GM18519 (cell line): ENCODE measurements at regions not wholly inside any gene's neighbourhood (a gene's known extent, or its start where the extent isn't known, plus 50 kb on each side); places are given as distances from the start of the nearest gene placed in this dataset.

Experiments
- ATAC-seq: cut with Tn5 transposase; IDR thresholded peaks from one replicate; pipeline ENCODE4 v1.9.1; 2021; ENCODE audit warnings: mild to moderate bottlenecking, moderate library complexity; ENCODE audit not compliant: unreplicated experiment, low FRiP score

DNA sequence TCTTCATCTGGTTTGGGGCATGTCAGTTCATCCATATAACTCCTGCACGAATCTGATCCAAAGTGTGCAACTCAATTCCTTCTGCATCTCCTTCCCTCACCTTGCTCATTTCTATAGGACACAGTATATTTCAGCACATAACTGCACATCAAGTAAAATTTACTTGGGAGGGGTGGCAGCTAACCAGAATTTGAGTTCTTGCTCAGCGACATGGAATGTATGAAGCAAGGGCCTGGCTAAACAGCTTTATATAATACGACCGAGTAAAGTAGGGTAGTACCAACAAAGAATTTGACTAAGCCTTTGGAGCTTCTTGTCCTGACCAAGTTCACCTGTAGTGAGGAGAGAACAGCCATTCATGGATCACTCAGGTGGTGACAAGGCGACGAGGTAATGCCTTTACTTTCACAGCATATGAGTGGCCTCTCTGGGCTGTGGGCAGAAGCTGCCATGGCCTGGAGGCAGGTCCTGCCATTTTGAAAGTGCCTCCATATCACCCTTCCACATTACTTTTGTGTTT is 570.2 kb upstream of the TNP1 start:
- ATAC-seq: no peak

DNA sequence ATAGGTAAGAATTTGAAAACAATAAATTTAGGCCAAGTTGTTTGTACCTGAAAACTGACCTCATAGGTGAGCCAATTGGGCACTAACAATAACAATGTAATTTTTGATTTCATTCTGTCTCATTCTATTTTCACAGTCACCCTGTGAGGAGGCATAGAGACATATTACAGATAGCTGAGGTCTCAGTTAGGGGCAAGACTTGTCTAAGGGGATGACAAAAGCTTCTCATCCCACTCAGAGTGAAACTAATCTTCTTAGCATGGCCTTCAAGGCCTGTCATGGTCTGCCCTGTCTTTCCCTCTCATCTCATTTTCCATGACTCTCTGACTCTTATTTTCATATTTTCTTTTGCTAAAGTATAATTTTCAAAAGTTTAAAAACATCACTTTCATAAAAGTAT is 562.0 kb upstream of the TNP1 start:
- ATAC-seq: no peak

DNA sequence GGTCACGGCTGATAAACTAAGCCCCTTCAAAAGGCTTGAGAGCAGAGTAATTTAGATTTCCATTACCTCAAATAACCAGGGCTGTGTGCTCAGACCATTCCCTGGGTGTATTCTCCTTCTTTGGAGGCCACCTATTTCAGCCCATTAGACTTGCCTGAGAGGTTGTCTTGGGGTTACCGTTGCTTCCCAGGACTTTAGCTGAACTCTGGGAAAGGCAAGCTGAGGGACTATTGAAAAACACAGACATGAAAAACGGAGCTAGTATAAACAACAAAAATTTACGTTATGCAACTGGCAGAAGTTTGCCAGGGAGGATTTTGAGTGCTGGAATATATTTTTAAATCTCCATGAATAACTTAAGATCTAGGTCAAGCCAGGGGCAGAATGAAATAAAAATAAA is 561.0 kb upstream of the TNP1 start:
- ATAC-seq: no peak

DNA sequence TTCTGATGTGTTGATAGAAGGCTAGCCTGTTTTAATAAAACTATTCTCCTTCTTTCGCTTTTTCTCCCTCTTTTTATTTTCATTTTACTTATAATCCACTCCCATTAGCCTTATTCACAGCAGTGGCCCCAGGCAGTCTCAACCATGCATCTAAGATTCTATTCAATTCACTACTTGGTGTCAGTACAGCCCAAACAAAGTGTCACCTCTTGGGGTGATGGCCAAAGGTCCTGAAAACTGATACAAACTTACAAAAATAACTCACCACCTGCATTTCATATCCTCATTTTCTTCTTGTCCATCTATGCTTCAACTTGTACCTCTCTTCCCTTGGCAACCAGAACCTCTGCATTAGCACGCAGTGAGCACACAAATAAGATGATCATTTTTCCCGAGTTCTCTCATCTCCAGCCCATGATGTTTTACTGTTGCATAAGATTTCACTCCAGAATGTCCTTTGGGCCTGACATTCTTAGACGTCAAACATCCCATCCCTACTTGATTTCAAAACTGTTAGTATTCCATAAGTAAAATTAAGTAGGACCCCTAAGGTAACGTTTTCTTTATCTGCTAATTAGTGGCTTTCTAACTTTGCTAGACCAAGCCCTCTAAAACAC is 559.3 kb upstream of the TNP1 start:
- no peak for ATAC-seq

- no peak for ATAC-seq
Observed at GRCh38 chr2:217418544-217418943, 558.7 kb upstream of the TNP1 start.

DNA sequence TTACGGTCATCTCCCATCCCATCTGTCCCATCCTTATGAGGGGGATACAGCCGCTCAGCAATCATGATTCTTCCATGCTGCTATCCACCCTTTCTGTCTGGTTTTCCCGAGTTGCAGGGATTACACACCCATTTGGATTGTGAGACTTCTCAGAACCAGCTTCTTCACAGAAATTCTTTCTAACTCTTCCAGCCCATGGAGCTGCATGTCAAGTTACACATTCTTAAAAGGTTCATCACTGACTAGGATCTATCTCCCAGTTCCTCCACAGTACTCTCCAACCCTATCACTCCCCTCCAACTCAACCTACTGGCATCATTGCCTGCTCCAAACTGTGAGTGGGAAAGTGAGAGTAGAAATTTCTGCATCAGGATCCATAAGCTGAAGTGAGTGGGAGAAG is 558.2 kb upstream of the TNP1 start:
- ATAC-seq: no peak

GRCh38 chr2:217417536-217417935 is 557.7 kb upstream of the TNP1 start:
- no peak for ATAC-seq

DNA sequence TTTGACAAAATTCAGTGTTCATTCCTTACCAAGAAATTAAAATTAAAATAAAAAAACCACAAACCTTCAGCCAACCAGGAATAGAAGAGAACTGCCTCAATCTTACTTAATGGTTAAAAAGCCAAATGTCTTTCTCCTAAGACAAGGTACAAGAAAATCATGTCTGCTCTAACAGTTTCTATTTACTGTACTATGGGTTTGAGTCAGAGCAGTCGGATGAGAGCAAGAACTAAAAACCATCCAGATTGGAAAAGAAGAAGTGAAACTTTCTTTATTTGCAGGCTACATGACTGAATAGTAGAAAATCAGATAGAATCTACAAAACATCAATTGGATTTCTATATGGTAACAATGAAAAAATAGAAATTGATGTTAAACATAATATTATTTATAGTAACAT is 555.5 kb upstream of the TNP1 start:
- peak; percentile 70 for ATAC-seq

DNA sequence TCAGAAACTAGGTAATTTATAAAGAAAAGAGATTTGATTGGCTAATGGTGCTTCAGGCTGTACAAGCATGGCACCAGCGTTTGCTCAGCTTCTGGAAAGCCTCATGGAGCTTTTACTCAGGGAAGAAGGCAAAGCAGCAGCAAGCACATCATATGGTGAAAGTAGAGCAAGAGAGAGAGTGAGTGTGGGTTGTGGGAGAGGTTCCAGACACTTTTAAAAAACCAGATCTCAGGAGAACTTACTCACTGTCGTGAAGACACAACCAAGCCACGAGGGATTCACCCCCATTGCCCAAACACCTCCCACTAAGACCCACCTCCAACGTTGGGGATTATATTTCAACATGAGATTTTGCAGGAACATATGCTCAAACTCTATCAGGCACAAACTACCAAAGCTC is 554.6 kb upstream of the TNP1 start:
- no peak for ATAC-seq

GRCh38 chr2:217413193-217413592 is 553.3 kb upstream of the TNP1 start:
- no peak for ATAC-seq

GRCh38 chr2:217412721-217413120 is 552.9 kb upstream of the TNP1 start:
- ATAC-seq: no peak

DNA sequence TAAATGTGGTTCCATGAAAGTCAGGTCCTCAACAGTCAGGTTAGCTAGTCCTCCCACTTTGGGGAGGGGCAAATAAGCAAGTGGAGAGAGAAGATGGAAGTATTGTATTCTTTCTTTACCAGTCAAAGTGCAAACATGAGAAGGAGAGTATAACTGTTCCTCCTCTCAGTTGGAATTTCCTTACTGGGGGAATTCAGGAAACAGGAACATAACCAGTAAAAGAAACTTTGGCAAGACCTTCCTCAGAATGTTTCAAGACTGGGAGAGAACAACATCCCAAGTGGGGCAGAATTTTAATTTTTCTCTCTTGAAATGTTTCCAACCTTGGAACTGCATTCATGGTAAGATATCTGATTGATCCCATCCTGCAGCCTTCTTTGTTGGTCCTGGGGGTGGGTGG is 552.4 kb upstream of the TNP1 start:
- ATAC-seq: no peak

GRCh38 chr2:217410681-217410960 is 550.8 kb upstream of the TNP1 start:
- ATAC-seq: no peak

GRCh38 chr2:217409949-217410680 is 550.3 kb upstream of the TNP1 start:
- no peak for ATAC-seq

DNA sequence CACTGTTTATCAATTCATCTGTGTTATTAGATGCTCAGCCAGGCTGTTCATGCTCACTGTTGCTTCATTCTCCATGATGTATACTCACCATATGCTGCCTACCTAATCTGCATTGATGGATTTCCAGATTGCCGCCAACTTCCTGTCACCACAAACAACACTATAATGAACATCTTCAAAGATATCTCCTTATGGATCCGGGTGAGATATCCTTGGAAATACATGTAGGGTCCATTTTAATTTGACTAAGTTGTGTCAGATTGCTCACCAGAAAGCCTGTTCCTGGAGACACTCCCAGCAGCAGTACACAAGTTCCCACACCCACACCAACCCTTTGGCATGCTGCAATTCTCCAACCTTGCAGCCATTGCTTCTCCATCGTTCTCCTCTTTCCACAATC is 547.5 kb upstream of the TNP1 start:
- ATAC-seq: no peak

DNA sequence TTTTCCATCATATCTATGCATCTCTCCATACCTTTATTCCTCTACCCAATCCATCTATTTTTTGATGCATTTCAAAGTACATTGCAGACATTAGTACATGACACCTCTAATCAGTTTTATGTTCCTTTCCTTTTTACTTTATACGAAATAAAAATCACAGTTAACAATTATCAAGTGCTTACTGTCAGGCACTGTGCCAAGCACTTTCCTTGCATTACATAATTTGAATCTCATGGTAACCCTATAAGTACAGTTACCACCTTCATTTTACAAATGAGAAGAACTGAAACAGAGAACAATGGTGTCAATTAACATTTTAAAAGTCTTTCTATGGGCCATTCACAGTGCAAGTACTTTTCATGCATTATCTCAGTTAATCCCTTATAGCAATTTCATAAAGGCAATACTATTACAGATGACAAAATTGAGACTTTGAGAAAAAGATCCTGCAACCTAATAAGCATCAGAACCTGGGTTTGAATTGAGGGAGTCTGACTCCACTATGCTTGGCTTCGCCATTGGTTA is 544.4 kb upstream of the TNP1 start:
- ATAC-seq: no peak

GRCh38 chr2:217402761-217403383 is 543.0 kb upstream of the TNP1 start:
- ATAC-seq: no peak

- ATAC-seq: no peak
Observed at GRCh38 chr2:217402144-217402543, 542.3 kb upstream of the TNP1 start.

DNA sequence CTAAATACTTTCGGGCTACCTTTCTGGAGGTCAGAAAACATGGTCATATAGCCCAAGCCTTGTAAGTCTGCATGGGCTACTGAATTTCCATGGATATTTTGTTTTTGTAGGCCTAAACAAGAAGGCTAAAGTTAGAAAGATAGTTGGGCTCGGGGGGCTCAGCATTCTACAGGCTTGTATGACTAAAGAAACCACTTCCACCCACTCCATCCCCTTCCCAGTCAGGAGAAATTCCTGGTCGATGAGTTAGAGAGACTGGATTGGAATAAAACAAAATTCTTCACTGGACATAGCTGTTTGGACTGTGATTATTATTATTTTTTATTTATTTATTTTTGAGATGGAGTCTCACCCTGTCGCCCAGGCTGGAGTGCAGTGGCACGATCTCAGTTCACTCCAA is 539.4 kb upstream of the TNP1 start:
- no peak for ATAC-seq

GRCh38 chr2:217398860-217399259 is 539.0 kb upstream of the TNP1 start:
- ATAC-seq: no peak

- no peak for ATAC-seq
Observed at GRCh38 chr2:217398101-217398500, 538.2 kb upstream of the TNP1 start.

DNA sequence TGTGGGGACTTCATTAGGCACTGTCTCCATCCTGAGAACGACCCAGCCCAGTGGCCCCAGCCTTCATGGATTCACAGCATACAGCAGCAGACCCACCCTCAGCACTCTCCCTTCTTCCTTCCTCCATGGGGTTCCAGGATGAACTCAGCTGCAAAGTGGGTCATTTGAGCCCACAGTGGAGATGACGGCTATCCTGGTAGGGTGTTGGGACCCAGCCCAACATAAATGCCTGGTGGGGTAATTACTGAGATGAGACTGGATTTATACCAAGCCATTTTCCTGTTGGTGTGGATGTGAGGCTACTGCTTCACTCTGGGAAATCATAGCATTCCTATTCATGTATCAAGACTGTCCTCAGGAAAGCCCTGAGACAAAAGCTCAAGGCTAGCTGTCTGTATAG is 536.7 kb upstream of the TNP1 start:
- ATAC-seq: no peak
